GM23338 (cell line): ENCODE measurements at regions not wholly inside any gene's neighbourhood (a gene's known extent, or its start where the extent isn't known, plus 50 kb on each side); places are given as distances from the start of the nearest gene placed in this dataset.

Experiments
- ATAC-seq: fragments of 200-7000 bp; cut with Tn5 transposase; 3 replicates; pipeline ENCODE4 v1.9.1; 2020
- DNase-seq: peaks from one replicate; pipeline ENCODE4 v3.0.0-alpha.2; 2015; ENCODE audit warnings: low spot score
- H2AFZ ChIP-seq: fragments of 200-600 bp; sonication (generic); 2 replicates; pipeline ENCODE4 v1.8.0; 2016; ENCODE audit warnings: antibody characterized with exemption, mild to moderate bottlenecking, moderate library complexity
- H3F3A ChIP-seq: fragments of 200-600 bp; sonication (generic); replicated peaks from 2 replicates; pipeline ENCODE4 v1.8.0; 2017; ENCODE audit warnings: antibody characterized with exemption, mixed run types, low read depth
- H3K27ac ChIP-seq: fragments of 200-600 bp; sonication (generic); 2 replicates; pipeline ENCODE4 v1.6.1; 2016; ENCODE audit warnings: low read depth
- H3K27me3 ChIP-seq: fragments of 200-600 bp; sonication (generic); 2 replicates; pipeline ENCODE4 v1.8.0; 2016; ENCODE audit warnings: mild to moderate bottlenecking, mixed run types, moderate library complexity; ENCODE audit not compliant: insufficient read depth
- H3K36me3 ChIP-seq: fragments of 200-600 bp; sonication (generic); 2 replicates; pipeline ENCODE4 v1.8.0; 2016; ENCODE audit warnings: mild to moderate bottlenecking; ENCODE audit not compliant: insufficient read depth
- H3K4me1 ChIP-seq: fragments of 200-600 bp; sonication (generic); 2 replicates; pipeline ENCODE4 v1.8.0; 2016; ENCODE audit warnings: mild to moderate bottlenecking, moderate library complexity; ENCODE audit not compliant: insufficient read depth
- H3K4me2 ChIP-seq: fragments of 200-600 bp; sonication (generic); 2 replicates; pipeline ENCODE4 v1.7.1; 2017; ENCODE audit warnings: mixed run types
- H3K4me3 ChIP-seq: fragments of 200-600 bp; sonication (generic); 2 replicates; pipeline ENCODE4 v1.6.1; 2016; ENCODE audit warnings: mixed run types
- H3K79me2 ChIP-seq: fragments of 200-600 bp; sonication (generic); replicated peaks from 2 replicates; pipeline ENCODE4 v1.8.0; 2017; ENCODE audit warnings: mild to moderate bottlenecking; ENCODE audit not compliant: insufficient read depth
- H3K9me2 ChIP-seq: fragments of 200-600 bp; sonication (generic); 2 replicates; pipeline ENCODE4 v1.8.0; 2017; ENCODE audit not compliant: insufficient read depth
- H4K20me1 ChIP-seq: fragments of 200-600 bp; sonication (generic); replicated peaks from 2 replicates; pipeline ENCODE4 v1.8.0; 2017; ENCODE audit warnings: mild to moderate bottlenecking; ENCODE audit not compliant: insufficient read depth
- H3K27ac Mint-ChIP-seq: 2 replicates; pipeline ENCODE4 v1.8.0; 2020; ENCODE audit warnings: inconsistent platforms, mild to moderate bottlenecking, moderate library complexity, mixed read lengths
- H3K27me3 Mint-ChIP-seq: 3 replicates; pipeline ENCODE4 v1.8.0; 2022; ENCODE audit warnings: low read depth, mild to moderate bottlenecking, moderate library complexity, mixed read lengths, inconsistent platforms; ENCODE audit not compliant: insufficient read depth, poor library complexity
- H3K36me3 Mint-ChIP-seq: 3 replicates; pipeline ENCODE4 v1.8.0; 2021; ENCODE audit warnings: low read depth, mild to moderate bottlenecking, inconsistent platforms, moderate library complexity, mixed read lengths
- H3K4me1 Mint-ChIP-seq: 3 replicates; pipeline ENCODE4 v1.8.0; 2020; ENCODE audit warnings: mild to moderate bottlenecking, inconsistent platforms, mixed read lengths
- H3K4me3 Mint-ChIP-seq: 3 replicates; pipeline ENCODE4 v1.8.0; 2021; ENCODE audit warnings: moderate library complexity, mild to moderate bottlenecking, inconsistent platforms, mixed read lengths
- H3K9me3 Mint-ChIP-seq: 3 replicates; pipeline ENCODE4 v1.8.0; 2020; ENCODE audit warnings: moderate library complexity, mild to moderate bottlenecking, inconsistent platforms, mixed read lengths
- CREB1 ChIP-seq: fragments of 250-450 bp; sonication (Bioruptor Pico); IDR thresholded peaks from 2 replicates; pipeline ENCODE4 v1.5.0; 2020; ENCODE audit warnings: low read depth, mild to moderate bottlenecking, moderate library complexity
- CTCF ChIP-seq, 2 experiments: fragments of 200-600 bp in 1 of 2; sonication (generic) in 1 of 2; conservative IDR thresholded peaks; 2 replicates each; pipeline versions ENCODE4 v1.5.1 to v1.6.1; 2016 to 2017; ENCODE audit warnings: antibody characterized with exemption in 2 of 2, low read depth in 2 of 2, mild to moderate bottlenecking in 2 of 2, moderate library complexity in 1 of 2
- ETS1 ChIP-seq: IDR thresholded peaks from 2 replicates; pipeline ENCODE4 v1.6.1; 2016; ENCODE audit warnings: antibody characterized with exemption
- EZH2 ChIP-seq: fragments of 200-600 bp; sonication (generic); IDR thresholded peaks from one replicate; pipeline ENCODE4 v1.8.0; 2017; ENCODE audit warnings: antibody characterized with exemption, mild to moderate bottlenecking, low read depth; ENCODE audit not compliant: unreplicated experiment
- EZH2phosphoT487 ChIP-seq: fragments of 200-600 bp; sonication (generic); IDR thresholded peaks from one replicate; pipeline ENCODE4 v1.8.1; 2018; ENCODE audit warnings: antibody characterized with exemption; ENCODE audit not compliant: unreplicated experiment
- JUNB ChIP-seq: IDR thresholded peaks from one replicate; pipeline ENCODE4 v1.6.1; 2016; ENCODE audit warnings: antibody characterized with exemption; ENCODE audit not compliant: unreplicated experiment
- NANOG ChIP-seq: IDR thresholded peaks from 2 replicates; pipeline ENCODE4 v1.6.1; 2016; ENCODE audit warnings: antibody characterized with exemption, borderline replicate concordance
- POLR2AphosphoS5 ChIP-seq: IDR thresholded peaks from 2 replicates; pipeline ENCODE4 v1.6.1; 2016; ENCODE audit warnings: antibody characterized with exemption, low read depth
- REST ChIP-seq: IDR thresholded peaks from one replicate; pipeline ENCODE4 v1.6.1; 2018; ENCODE audit warnings: antibody characterized with exemption; ENCODE audit not compliant: unreplicated experiment
- STAT1 ChIP-seq: IDR thresholded peaks from one replicate; pipeline ENCODE4 v1.6.1; 2016; ENCODE audit warnings: antibody characterized with exemption; ENCODE audit not compliant: unreplicated experiment
- ZNF114 ChIP-seq: fragments of 250-450 bp; sonication (Bioruptor Pico); IDR thresholded peaks from 2 replicates; pipeline ENCODE4 v1.5.0; 2020; ENCODE audit warnings: mild to moderate bottlenecking, moderate library complexity
- ZNF331 ChIP-seq: fragments of 250-450 bp; sonication (Bioruptor Pico); IDR thresholded peaks from 2 replicates; pipeline ENCODE4 v1.5.0; 2020; ENCODE audit warnings: low read depth, mild to moderate bottlenecking, moderate library complexity
- ZNF462 ChIP-seq: fragments of 250-450 bp; sonication (Bioruptor Pico); IDR thresholded peaks from 2 replicates; pipeline ENCODE4 v1.5.0; 2020; ENCODE audit warnings: mild to moderate bottlenecking, moderate library complexity

- Mint-ChIP-seq H3K36me3 (no peaks in the 10 kb centered on the region), H3K9me3 (no peaks in the 10 kb centered on the region; the same call in 2 of the 3 replicates), H3K4me3 (no peak overlapping the region), H3K4me1 (peaks cover 22% of the 10 kb centered on the region), H3K27me3 (peaks cover 5% of the 10 kb centered on the region), H3K27ac (no peak overlapping the region)
- H3K79me2 ChIP-seq = no peaks in the 10 kb centered on the region
- peaks cover 46% of the 10 kb centered on the region for H3K4me1 ChIP-seq
- no peaks in the 10 kb centered on the region for H3K27me3 ChIP-seq
- no peaks in the 10 kb centered on the region for H3F3A ChIP-seq
- H3K36me3 ChIP-seq = no peaks in the 10 kb centered on the region
- no peak for TF ChIP-seq ETS1
- TF ChIP-seq EZH2 = no peak
- TF ChIP-seq CREB1 (CRISPR knock-in tag) = no peak
- TF ChIP-seq ZNF462 (CRISPR knock-in tag) = no peak
- no peak for TF ChIP-seq STAT1
- no peak for TF ChIP-seq JUNB
- TF ChIP-seq CTCF (conservative IDR thresholded peaks at IDR 0.05; ENCODE audit: low read depth in 2 of 2) = no peak
- TF ChIP-seq EZH2phosphoT487 = no peak
- no peak for TF ChIP-seq ZNF114 (CRISPR knock-in tag)
- TF ChIP-seq ZNF331 (CRISPR knock-in tag) = no peak
- no peak for TF ChIP-seq REST
- TF ChIP-seq POLR2AphosphoS5 = no peak
- TF ChIP-seq NANOG = no peak
- DNase-seq (no peak), ATAC-seq (no peak)
- H3K4me2 ChIP-seq = no peak overlapping the region
- no peaks in the 10 kb centered on the region for H4K20me1 ChIP-seq
- H3K27ac ChIP-seq = no peak overlapping the region
- H3K4me3 ChIP-seq = no peak overlapping the region
- H2AFZ ChIP-seq = no peak overlapping the region
- peaks cover 4% of the 10 kb centered on the region; the same call in 1 of the 2 replicates for H3K9me2 ChIP-seq
Observed at GRCh38 chr12:19000836-19001235, 128.7 kb upstream of the PLEKHA5 start.
